ENCODE measurements at regions not wholly inside any gene's neighbourhood (a gene's known extent, or its start where the extent isn't known, plus 50 kb on each side); places are given as distances from the start of the nearest gene placed in this dataset.

DNA sequence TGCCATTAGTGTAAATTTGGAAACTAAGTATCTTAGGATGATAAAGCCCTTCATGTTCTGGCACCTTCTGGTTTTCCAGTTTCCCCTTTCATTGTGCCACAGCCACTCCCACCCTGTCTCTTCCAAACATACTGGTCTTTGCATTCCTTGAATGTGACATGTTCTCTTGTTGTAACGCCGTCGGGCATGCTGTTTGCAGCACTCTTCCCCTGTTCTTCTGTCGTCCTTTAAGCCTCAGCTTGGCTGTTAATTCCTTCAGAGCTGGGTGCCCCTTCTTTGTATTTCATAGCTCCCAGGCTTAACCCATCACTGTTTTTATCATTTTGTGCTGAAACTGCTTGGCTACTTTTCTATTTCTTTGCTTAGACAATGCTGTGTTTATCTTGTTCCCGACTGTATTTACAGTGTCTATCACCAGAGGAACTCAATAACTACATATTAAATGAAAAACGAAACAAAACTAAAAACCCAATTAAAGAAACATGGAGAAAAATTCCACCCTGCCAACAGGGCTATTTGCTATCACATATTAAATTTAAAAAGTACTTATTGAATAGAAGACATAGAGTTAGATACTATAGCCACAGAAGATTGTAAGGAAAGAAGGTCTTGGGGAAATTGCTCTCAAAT, 95.4 kb upstream of the KCNAB1 start:
- TF ChIP-seq POLR2AphosphoS5 (IDR thresholded peaks at IDR 0.05) (no peak), POLR2A (IDR thresholded peaks at IDR 0.05) (no peak)
- TF ChIP-seq, protein P1, sequence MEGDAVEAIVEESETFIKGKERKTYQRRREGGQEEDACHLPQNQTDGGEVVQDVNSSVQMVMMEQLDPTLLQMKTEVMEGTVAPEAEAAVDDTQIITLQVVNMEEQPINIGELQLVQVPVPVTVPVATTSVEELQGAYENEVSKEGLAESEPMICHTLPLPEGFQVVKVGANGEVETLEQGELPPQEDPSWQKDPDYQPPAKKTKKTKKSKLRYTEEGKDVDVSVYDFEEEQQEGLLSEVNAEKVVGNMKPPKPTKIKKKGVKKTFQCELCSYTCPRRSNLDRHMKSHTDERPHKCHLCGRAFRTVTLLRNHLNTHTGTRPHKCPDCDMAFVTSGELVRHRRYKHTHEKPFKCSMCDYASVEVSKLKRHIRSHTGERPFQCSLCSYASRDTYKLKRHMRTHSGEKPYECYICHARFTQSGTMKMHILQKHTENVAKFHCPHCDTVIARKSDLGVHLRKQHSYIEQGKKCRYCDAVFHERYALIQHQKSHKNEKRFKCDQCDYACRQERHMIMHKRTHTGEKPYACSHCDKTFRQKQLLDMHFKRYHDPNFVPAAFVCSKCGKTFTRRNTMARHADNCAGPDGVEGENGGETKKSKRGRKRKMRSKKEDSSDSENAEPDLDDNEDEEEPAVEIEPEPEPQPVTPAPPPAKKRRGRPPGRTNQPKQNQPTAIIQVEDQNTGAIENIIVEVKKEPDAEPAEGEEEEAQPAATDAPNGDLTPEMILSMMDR (IDR thresholded peaks at IDR 0.05 in 8 of 11, conservative IDR thresholded peaks at IDR 0.05 in 3 of 11), result no peak
- no peak for DNase-seq

DNA sequence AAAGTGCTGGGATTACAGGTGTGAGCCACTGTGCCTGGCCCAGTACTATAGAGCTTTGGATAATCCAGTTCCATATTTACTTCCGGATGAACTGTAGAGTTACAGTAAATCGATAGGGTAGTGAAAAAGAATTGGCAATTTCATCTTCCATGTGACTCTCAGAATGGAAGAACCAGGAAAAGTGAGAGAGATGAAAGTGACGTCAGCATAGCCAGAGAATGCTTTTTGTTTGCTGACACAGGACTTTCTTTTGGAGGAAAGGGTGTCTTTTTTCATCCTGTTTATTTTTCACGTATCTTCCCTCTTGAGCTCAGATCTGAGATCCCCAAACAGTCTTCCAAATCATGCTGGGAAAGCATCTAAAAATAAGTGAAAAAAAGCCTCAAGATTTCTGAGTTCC, 91.2 kb upstream of the KCNAB1 start:
- H3K27me3 ChIP-seq (replicated peaks in 1 of 7), result no peaks in the 10 kb centered on the region
- intact Hi-C loops (cut with DNase I; ENCODE audit: low total_unique reads), result no loop called here
- H3K4me1 ChIP-seq, result no peaks in the 10 kb centered on the region
- H3K36me3 ChIP-seq, result no peaks in the 10 kb centered on the region
- WGBS, 5 donors, result 71 to 87% (median 86%) methylated on average over 4 of the region's 4 CpGs
- no peak overlapping the region for H3K4me3 ChIP-seq
- no peak for DNase-seq
- H3K9me3 ChIP-seq, result no peaks in the 10 kb centered on the region
- no peak overlapping the region for H3K27ac ChIP-seq
- TF ChIP-seq POLR2A (IDR thresholded peaks at IDR 0.05) (no peak), POLR2AphosphoS5 (IDR thresholded peaks at IDR 0.05) (no peak)
- TF ChIP-seq, protein P1 (IDR thresholded peaks at IDR 0.05 in 8 of 11, conservative IDR thresholded peaks at IDR 0.05 in 3 of 11), result no peak

More for the DNA sequence above, 95.4 kb upstream of the KCNAB1 start:
- H3K9me3 ChIP-seq, result no peaks in the 10 kb centered on the region
- WGBS, 5 donors, result 46 to 72% (median 56%) methylated on average over 6 of the region's 6 CpGs
- no peaks in the 10 kb centered on the region for H3K4me1 ChIP-seq
- no peak overlapping the region for H3K4me3 ChIP-seq
- H3K36me3 ChIP-seq, result no peaks in the 10 kb centered on the region
- no peaks in the 10 kb centered on the region for H3K27me3 ChIP-seq (replicated peaks in 1 of 7)
- intact Hi-C loops (cut with DNase I; ENCODE audit: low total_unique reads), result no loop called here
- no peak overlapping the region for H3K27ac ChIP-seq

DNA sequence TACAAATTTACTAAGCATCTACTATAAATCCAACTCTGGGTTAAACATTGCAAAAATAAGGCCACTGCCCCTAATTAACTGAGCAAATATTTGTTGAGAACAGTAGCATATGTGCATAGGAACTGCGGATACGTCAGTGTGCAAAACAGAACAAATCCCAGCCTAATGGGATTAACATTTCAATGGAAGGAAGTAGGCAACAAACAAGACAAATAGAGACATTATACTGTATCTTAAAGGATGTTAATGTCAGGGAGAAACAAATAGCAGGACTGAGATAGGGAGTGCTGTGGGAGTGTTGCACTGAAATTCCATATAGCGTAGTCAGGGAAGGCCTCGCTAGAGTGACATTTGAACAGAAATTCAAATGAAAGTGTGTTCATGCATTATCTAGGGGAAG, 89.7 kb upstream of the KCNAB1 start:
- WGBS, 5 donors, result 88 to 95% (median 94%) methylated on average over 4 of the region's 4 CpGs
- Histone ChIP-seq H3K36me3 (no peaks in the 10 kb centered on the region), H3K4me1 (no peaks in the 10 kb centered on the region), H3K27me3 (replicated peaks in 1 of 7) (no peaks in the 10 kb centered on the region), H3K9me3 (no peaks in the 10 kb centered on the region), H3K4me3 (no peak overlapping the region), H3K27ac (no peak overlapping the region)
- intact Hi-C loops (cut with DNase I; ENCODE audit: low total_unique reads), result no loop called here
- no peak for DNase-seq
- TF ChIP-seq POLR2A (IDR thresholded peaks at IDR 0.05) (no peak), POLR2AphosphoS5 (IDR thresholded peaks at IDR 0.05) (no peak)
- TF ChIP-seq, protein P1 (IDR thresholded peaks at IDR 0.05 in 8 of 11, conservative IDR thresholded peaks at IDR 0.05 in 3 of 11), result no peak

DNA sequence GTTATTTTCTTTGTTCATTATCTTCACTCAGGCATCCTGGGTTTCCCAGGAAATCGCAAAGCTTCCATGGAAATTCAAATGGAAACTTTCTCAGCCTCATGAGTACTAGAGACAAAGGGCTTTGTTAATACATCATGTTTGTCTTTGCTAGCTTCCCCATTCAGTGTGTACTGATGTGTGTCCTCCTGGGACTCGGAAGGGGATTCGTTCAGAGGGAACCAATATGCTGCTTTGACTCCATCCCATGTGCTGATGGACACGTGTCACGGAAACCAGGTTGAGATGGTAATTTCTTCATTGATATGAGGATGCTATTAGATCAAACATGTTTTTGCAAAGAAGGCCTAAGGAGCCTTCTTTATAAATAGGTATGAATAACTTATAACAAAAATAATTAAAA, 87.0 kb upstream of the KCNAB1 start:
- no peak for DNase-seq
- Histone ChIP-seq H3K4me1 (no peaks in the 10 kb centered on the region), H3K27ac (no peak overlapping the region), H3K27me3 (replicated peaks in 1 of 7) (no peaks in the 10 kb centered on the region), H3K4me3 (no peak overlapping the region), H3K36me3 (no peaks in the 10 kb centered on the region), H3K9me3 (no peaks in the 10 kb centered on the region)
- TF ChIP-seq POLR2A (IDR thresholded peaks at IDR 0.05), result no peak
- TF ChIP-seq, protein P1 (IDR thresholded peaks at IDR 0.05 in 8 of 11, conservative IDR thresholded peaks at IDR 0.05 in 3 of 11), result no peak
- no peak for TF ChIP-seq POLR2AphosphoS5 (IDR thresholded peaks at IDR 0.05)
- 79 to 96% (median 91%) methylated on average over 5 of the region's 5 CpGs for WGBS, 5 donors
- intact Hi-C loops (cut with DNase I; ENCODE audit: low total_unique reads), result no loop called here

Data from spleen (tissue), 11 donors.